Activated CD4-positive, alpha-beta T cell treated with anti-CD3 and anti-CD28 coated beads for 36 hours (primary cell): ENCODE measurements at regions not wholly inside any gene's neighbourhood (a gene's known extent, or its start where the extent isn't known, plus 50 kb on each side); places are given as distances from the start of the nearest gene placed in this dataset.

Experiments used
- ATAC-seq: fragments of 200-7000 bp; cut with Tn5 transposase; one replicate; pipeline ENCODE4 v1.10.0; 2021; ENCODE audit warnings: mild to moderate bottlenecking, moderate library complexity
- CTCF ChIA-PET: fragments of 350-600 bp; sonication (Branson Sonifier 250); formaldehyde crosslinking; loops from one replicate; lab custom pipeline; 2021; ENCODE audit warnings: antibody characterized with exemption; lab: Charles Lee
- POLR2A ChIA-PET: fragments of 350-600 bp; sonication (Branson Sonifier 250); formaldehyde crosslinking; loops from one replicate; lab custom pipeline; 2021; ENCODE audit warnings: antibody characterized with exemption, inconsistent platforms; lab: Charles Lee
- DNase-seq: peaks from one replicate; pipeline ENCODE4 v3.0.0-alpha.2; 2020
- H3K27ac Mint-ChIP-seq: one replicate; pipeline ENCODE4 v1.8.0; 2021; ENCODE audit warnings: mixed read lengths
- H3K27me3 Mint-ChIP-seq: one replicate; pipeline ENCODE4 v1.8.0; 2021; ENCODE audit warnings: mixed read lengths
- H3K36me3 Mint-ChIP-seq: one replicate; pipeline ENCODE4 v1.8.0; 2021; ENCODE audit warnings: low read depth, mixed read lengths
- H3K4me1 Mint-ChIP-seq: one replicate; pipeline ENCODE4 v1.8.0; 2021; ENCODE audit warnings: mixed read lengths
- H3K4me3 Mint-ChIP-seq: one replicate; pipeline ENCODE4 v1.8.0; 2021; ENCODE audit warnings: mild to moderate bottlenecking, moderate library complexity, mixed read lengths
- H3K9me3 Mint-ChIP-seq: one replicate; pipeline ENCODE4 v1.8.0; 2021; ENCODE audit warnings: low read depth, mixed read lengths
- intact Hi-C, 2 experiments: fragments of 100-400 bp; cut with DNase I in 1 of 2; cut with micrococcal nuclease in 1 of 2; formaldehyde crosslinking; loops; one replicate each; pipeline versions ENCODE4 v1.14.2 to v1.15.1; 2022 to 2024; cut with DNase I, micrococcal nuclease

DNA sequence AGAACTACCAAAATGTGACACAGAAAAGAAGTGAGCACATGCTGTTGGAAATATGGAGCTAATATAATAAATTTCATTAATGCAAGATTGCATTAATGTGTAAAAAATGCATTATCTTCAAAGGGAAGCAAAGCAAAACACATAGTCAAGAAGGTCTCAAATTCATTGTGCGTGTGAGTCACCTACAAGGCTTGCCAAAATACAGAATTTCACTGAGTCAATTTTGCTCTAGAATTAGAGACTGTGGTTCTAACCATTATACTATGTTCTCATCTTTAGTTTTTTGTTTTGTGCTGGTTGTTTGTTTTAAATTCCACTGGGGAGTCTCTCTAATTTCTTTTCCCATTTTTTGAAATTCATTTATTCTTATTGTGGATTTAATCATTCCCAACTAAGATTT lies 149.8 kb upstream of the SLITRK1 start:
- ChIA-PET POLR2A (no interaction called here), CTCF (no interaction called here)
- H3K4me1 Mint-ChIP-seq, result no peaks in the 10 kb centered on the region
- H3K27me3 Mint-ChIP-seq, result no peaks in the 10 kb centered on the region
- H3K27ac Mint-ChIP-seq, result no peak overlapping the region
- no peak for ATAC-seq
- no peak for DNase-seq
- H3K36me3 Mint-ChIP-seq, result no peaks in the 10 kb centered on the region
- intact Hi-C loops, result no loop called here
- no peak overlapping the region for H3K4me3 Mint-ChIP-seq
- H3K9me3 Mint-ChIP-seq, result no peaks in the 10 kb centered on the region

DNA sequence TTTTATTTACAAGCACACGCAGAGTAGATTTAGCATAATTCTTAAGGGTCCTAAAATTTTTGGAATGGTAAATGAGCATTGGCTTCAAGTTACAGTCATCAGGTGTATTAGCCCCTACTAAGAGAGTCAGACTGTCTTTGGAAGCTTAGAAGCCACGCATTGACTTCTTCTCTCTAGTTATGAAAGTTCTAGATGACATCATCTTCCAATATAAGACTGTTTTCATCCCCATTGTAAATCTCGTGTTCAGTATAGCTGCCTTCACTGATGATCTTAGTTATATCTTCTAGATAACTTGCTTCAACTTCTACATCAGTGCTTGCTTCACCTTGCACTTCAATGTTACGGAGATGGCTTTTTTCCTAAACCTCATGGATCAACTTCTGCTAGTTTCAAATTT lies 148.8 kb upstream of the SLITRK1 start:
- no peak for ATAC-seq
- no peaks in the 10 kb centered on the region for H3K4me1 Mint-ChIP-seq
- intact Hi-C loops, result no loop called here
- no peak overlapping the region for H3K4me3 Mint-ChIP-seq
- no peaks in the 10 kb centered on the region for H3K9me3 Mint-ChIP-seq
- no peaks in the 10 kb centered on the region for H3K27me3 Mint-ChIP-seq
- no peak overlapping the region for H3K27ac Mint-ChIP-seq
- no peak for DNase-seq
- ChIA-PET CTCF (no interaction called here), POLR2A (no interaction called here)
- H3K36me3 Mint-ChIP-seq, result no peaks in the 10 kb centered on the region

DNA sequence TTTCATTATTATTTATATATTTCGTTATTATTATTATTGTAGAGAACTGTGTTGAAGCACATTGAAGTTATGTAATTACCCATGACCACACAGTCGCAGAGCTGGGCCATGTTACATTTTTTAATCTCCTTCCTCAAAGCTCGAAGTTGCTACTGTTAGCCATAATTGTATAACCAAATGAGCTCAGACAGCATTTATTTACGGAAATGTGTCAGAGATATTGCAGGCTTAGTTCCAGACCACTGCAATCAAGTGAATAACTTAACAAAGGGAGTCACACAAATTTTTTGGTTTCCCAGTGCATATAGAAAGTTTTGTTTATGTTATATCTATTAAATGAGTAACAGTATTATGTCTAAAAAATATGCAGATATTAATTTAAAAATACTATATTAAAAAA lies 147.1 kb upstream of the SLITRK1 start:
- no peak for ATAC-seq
- H3K27me3 Mint-ChIP-seq, result no peaks in the 10 kb centered on the region
- no peak for DNase-seq
- H3K36me3 Mint-ChIP-seq, result no peaks in the 10 kb centered on the region
- H3K27ac Mint-ChIP-seq, result no peak overlapping the region
- ChIA-PET POLR2A (no interaction called here), CTCF (no interaction called here)
- intact Hi-C loops, result no loop called here
- no peaks in the 10 kb centered on the region for H3K9me3 Mint-ChIP-seq
- H3K4me1 Mint-ChIP-seq, result no peaks in the 10 kb centered on the region
- H3K4me3 Mint-ChIP-seq, result no peak overlapping the region

- CTCF ChIA-PET, result interaction anchor here (1.1 kb wide), 1 partner anchor 19 kb away, joined by 3 read pairs; no protein-coding TSS in a partner anchor
- no peaks in the 10 kb centered on the region for H3K27me3 Mint-ChIP-seq
Measured at GRCh38 chr13:84025824-84026223, 143.6 kb upstream of the SLITRK1 start.

DNA sequence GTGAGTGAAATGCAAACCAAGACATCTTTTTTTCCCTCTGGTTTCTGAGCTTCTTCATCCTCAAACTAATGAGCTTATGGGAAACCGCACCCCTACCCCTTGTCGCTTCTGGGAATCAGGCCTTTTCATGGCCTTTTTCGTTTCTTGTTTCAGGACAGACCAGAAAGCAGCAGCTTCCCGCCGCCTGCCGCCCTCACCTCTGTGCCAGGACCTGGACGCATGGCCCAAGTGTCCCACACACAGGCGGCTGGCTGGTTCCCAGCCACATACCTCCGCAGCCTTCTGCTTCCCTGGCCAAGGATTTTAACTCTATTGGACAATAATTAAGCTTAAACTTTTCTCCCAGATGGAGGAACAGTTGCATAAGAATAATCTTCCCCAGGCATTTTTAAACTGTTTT lies 114.1 kb upstream of the SLITRK1 start:
- ChIA-PET POLR2A (no interaction called here), CTCF (no interaction called here)
- H3K4me3 Mint-ChIP-seq, result no peak overlapping the region
- no peaks in the 10 kb centered on the region for H3K36me3 Mint-ChIP-seq
- no peak for DNase-seq
- H3K4me1 Mint-ChIP-seq, result no peaks in the 10 kb centered on the region
- no peak for ATAC-seq
- H3K27me3 Mint-ChIP-seq, result no peaks in the 10 kb centered on the region
- no peak overlapping the region for H3K27ac Mint-ChIP-seq
- H3K9me3 Mint-ChIP-seq, result no peaks in the 10 kb centered on the region
- intact Hi-C loops, result no loop called here

More at GRCh38 chr13:84025824-84026223, 143.6 kb upstream of the SLITRK1 start:
- ATAC-seq (no peak), DNase-seq (no peak)
- Mint-ChIP-seq H3K27ac (no peak overlapping the region), H3K4me3 (no peak overlapping the region), H3K9me3 (no peaks in the 10 kb centered on the region), H3K36me3 (no peaks in the 10 kb centered on the region), H3K4me1 (no peaks in the 10 kb centered on the region)
- POLR2A ChIA-PET, result interaction anchor here (0.7 kb wide), 1 partner anchor 142 kb away, joined by 7 read pairs; no protein-coding TSS in a partner anchor
- intact Hi-C loops, result no loop called here

DNA sequence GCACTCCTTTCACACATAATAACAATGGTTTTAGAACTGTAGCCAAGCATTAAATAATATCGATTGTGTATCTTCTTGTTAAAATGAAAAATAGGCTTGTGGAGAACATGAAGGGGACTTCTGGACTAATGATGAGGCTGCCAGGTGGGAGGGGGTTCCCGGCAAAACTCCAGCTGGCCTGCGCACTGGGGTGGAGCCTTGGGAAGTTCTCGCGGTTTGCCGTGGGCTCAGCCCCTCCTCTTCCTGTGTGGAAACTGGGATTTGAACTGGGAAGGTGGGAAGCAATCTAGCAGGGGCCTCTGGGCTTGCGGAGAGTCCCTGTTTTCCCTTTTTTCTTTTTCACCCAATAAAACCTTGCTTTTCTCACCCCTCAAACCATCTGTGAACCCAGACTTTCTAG lies 113.7 kb upstream of the SLITRK1 start:
- POLR2A ChIA-PET, result no interaction called here
- no peaks in the 10 kb centered on the region for H3K27me3 Mint-ChIP-seq

DNA sequence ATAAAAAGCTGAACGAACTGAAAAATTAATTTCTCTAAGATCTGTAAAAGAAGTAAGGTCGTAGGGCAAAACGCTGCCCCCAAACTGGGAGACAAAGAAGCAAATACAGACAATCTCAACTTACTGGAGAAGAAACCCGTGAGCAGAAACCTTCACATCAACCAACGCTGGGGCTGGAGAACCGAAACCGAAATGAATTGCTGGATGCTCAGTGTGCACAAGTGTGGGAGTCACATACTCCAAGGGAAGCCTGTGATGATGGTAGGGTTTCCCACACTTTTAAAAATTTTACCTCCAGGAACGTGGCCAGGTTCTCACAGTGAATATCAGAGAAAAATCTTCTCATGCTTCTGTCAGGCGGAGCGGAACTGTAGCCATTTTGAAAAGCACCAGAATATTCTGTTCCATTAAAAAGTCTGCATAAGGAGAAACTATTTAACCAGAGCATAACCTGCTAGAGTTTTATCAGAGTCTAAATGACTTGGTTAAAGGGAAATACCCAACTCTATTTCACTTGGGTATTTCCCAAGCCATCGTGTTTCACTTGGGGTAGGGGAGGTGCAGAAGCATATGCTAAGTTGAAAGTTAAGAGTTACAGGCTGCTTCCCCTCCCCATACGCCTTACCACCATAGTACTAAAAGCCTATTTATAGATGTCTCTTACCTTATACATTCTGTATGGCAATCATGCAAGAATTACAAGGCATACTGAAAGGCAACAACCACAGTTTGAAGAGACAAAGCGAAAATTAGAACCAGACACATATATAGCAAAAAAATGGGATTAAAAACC lies 110.5 kb upstream of the SLITRK1 start:
- intact Hi-C loops, result no loop called here
- Mint-ChIP-seq H3K27me3 (no peaks in the 10 kb centered on the region), H3K4me1 (no peaks in the 10 kb centered on the region), H3K36me3 (no peaks in the 10 kb centered on the region), H3K4me3 (no peak overlapping the region), H3K9me3 (no peaks in the 10 kb centered on the region), H3K27ac (no peak overlapping the region)
- ATAC-seq (no peak), DNase-seq (no peak)
- ChIA-PET POLR2A (no interaction called here), CTCF (no interaction called here)

More for the DNA sequence above, 113.7 kb upstream of the SLITRK1 start:
- Mint-ChIP-seq H3K9me3 (no peaks in the 10 kb centered on the region), H3K4me1 (no peaks in the 10 kb centered on the region), H3K4me3 (no peak overlapping the region), H3K36me3 (no peaks in the 10 kb centered on the region), H3K27ac (no peak overlapping the region)
- ATAC-seq, result no peak
- CTCF ChIA-PET, result interaction anchor here (0.6 kb wide), 1 partner anchor 886 kb away, joined by 3 read pairs; no protein-coding TSS in a partner anchor
- intact Hi-C loops, result no loop called here
- DNase-seq, result no peak

DNA sequence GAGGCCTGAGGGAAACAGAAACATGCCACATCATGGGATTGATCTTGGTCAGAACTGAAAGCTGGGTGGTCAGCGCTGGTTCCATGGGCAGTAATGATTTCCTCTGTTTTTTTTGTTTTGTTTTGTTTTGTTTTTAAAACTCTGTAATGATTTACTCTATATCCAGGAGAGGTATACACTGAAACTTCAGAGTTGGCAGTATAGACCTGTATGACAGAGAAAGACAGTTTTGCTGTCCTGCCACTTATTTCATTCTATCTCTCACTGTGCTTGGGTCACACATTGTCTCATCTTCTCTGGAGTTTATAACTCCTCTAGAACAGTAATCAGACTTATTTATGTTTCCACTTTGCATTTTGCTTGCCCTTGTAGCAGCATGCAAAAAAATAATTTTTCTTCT lies 105.1 kb upstream of the SLITRK1 start:
- POLR2A ChIA-PET, result no interaction called here
- intact Hi-C loops, result no loop called here
- no peaks in the 10 kb centered on the region for H3K4me1 Mint-ChIP-seq
- ATAC-seq (no peak), DNase-seq (no peak)
- no peaks in the 10 kb centered on the region for H3K27me3 Mint-ChIP-seq
- H3K9me3 Mint-ChIP-seq, result no peaks in the 10 kb centered on the region
- CTCF ChIA-PET, result no interaction called here
- H3K36me3 Mint-ChIP-seq, result no peaks in the 10 kb centered on the region
- no peak overlapping the region for H3K4me3 Mint-ChIP-seq
- no peak overlapping the region for H3K27ac Mint-ChIP-seq

DNA sequence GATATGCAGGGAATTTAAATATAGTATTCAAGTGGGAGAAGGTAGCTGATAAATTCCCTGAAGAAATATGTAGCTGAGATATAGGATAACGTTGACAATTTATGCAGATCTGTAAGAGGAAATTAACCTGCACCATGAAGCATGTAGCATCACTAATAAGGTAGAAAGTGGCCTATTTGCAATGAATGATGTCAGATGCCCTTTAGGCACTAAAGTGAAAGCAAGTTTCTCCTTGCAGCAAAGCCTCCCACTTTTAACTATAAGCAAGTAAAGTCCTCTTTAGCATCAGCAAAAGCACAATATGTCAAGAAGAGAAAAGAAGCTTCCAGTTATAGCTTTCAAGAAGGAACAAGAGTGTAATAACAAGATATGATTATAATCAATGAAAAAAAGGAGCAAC lies 102.5 kb upstream of the SLITRK1 start:
- intact Hi-C loops, result no loop called here
- CTCF ChIA-PET, result no interaction called here
- Mint-ChIP-seq H3K27me3 (no peaks in the 10 kb centered on the region), H3K4me1 (no peaks in the 10 kb centered on the region), H3K4me3 (no peak overlapping the region), H3K27ac (no peak overlapping the region), H3K36me3 (no peaks in the 10 kb centered on the region), H3K9me3 (no peaks in the 10 kb centered on the region)
- DNase-seq (no peak), ATAC-seq (no peak)
- POLR2A ChIA-PET, result no interaction called here

GRCh38 chr13:83980331-83980730 lies 98.1 kb upstream of the SLITRK1 start:
- intact Hi-C loops, result no loop called here
- Mint-ChIP-seq H3K27me3 (no peaks in the 10 kb centered on the region), H3K9me3 (no peaks in the 10 kb centered on the region), H3K27ac (no peak overlapping the region), H3K36me3 (no peaks in the 10 kb centered on the region), H3K4me3 (no peak overlapping the region), H3K4me1 (peaks cover 5% of the 10 kb centered on the region)
- POLR2A ChIA-PET, result no interaction called here
- CTCF ChIA-PET, result interaction anchor here (0.6 kb wide), 1 partner anchor 998 kb away, joined by 4 read pairs; no protein-coding TSS in a partner anchor
- ATAC-seq, result no peak
- DNase-seq, result no peak

- H3K4me1 Mint-ChIP-seq, result peaks cover 5% of the 10 kb centered on the region
Measured at GRCh38 chr13:83975655-83976165, 93.4 kb upstream of the SLITRK1 start.

GRCh38 chr13:83958531-83958930 lies 76.3 kb upstream of the SLITRK1 start:
- intact Hi-C loops, result no loop called here
- ATAC-seq (no peak), DNase-seq (no peak)
- ChIA-PET POLR2A (no interaction called here), CTCF (no interaction called here)
- H3K27me3 Mint-ChIP-seq, result no peaks in the 10 kb centered on the region
- no peaks in the 10 kb centered on the region for H3K4me1 Mint-ChIP-seq
- no peak overlapping the region for H3K4me3 Mint-ChIP-seq
- H3K27ac Mint-ChIP-seq, result no peak overlapping the region
- H3K9me3 Mint-ChIP-seq, result no peaks in the 10 kb centered on the region
- H3K36me3 Mint-ChIP-seq, result no peaks in the 10 kb centered on the region

More at GRCh38 chr13:83975655-83976165, 93.4 kb upstream of the SLITRK1 start:
- intact Hi-C loops, result no loop called here
- H3K27ac Mint-ChIP-seq, result no peak overlapping the region
- no peak overlapping the region for H3K4me3 Mint-ChIP-seq
- ChIA-PET CTCF (no interaction called here), POLR2A (no interaction called here)
- no peaks in the 10 kb centered on the region for H3K27me3 Mint-ChIP-seq
- H3K36me3 Mint-ChIP-seq, result no peaks in the 10 kb centered on the region
- H3K9me3 Mint-ChIP-seq, result no peaks in the 10 kb centered on the region
- ATAC-seq, result no peak
- DNase-seq, result no peak
